Osteoblast (primary cell): ENCODE measurements at regions not wholly inside any gene's neighbourhood (a gene's known extent, or its start where the extent isn't known, plus 50 kb on each side); places are given as distances from the start of the nearest gene placed in this dataset.

Source experiments
- DNase-seq: peaks from one replicate; pipeline ENCODE4 v3.0.0; 2011; ENCODE audit warnings: low spot score, mixed read lengths; ENCODE audit not compliant: insufficient read length; ENCODE audit errors: missing footprints
- H2AFZ ChIP-seq: 2 replicates; pipeline ENCODE4 v1.6.0; 2011; ENCODE audit warnings: mild to moderate bottlenecking, low read length
- H3K27ac ChIP-seq: 2 replicates; pipeline ENCODE4 v1.5.1; 2011; ENCODE audit warnings: mild to moderate bottlenecking, low read depth, low read length, moderate library complexity
- H3K27me3 ChIP-seq: 2 replicates; pipeline ENCODE4 v1.6.0; 2012; ENCODE audit warnings: mild to moderate bottlenecking, control low read depth, inconsistent platforms, low read length, moderate library complexity; ENCODE audit not compliant: insufficient read depth
- H3K36me3 ChIP-seq: 2 replicates; pipeline ENCODE4 v1.5.1; 2011; ENCODE audit warnings: mild to moderate bottlenecking, low read length, control low read depth, moderate library complexity; ENCODE audit not compliant: insufficient read depth
- H3K4me1 ChIP-seq: 2 replicates; pipeline ENCODE4 v1.5.1; 2011; ENCODE audit warnings: mild to moderate bottlenecking, low read length, control low read depth, moderate library complexity; ENCODE audit not compliant: insufficient read depth
- H3K4me2 ChIP-seq: 2 replicates; pipeline ENCODE4 v1.6.0; 2011; ENCODE audit warnings: mild to moderate bottlenecking, low read length; ENCODE audit not compliant: insufficient read depth
- H3K4me3 ChIP-seq: fragments of 200-600 bp; sonication (generic); 3 replicates; pipeline ENCODE4 v1.5.1; 2012; ENCODE audit warnings: mild to moderate bottlenecking, low read length, inconsistent platforms; ENCODE audit not compliant: insufficient read depth
- H3K79me2 ChIP-seq: 2 replicates; pipeline ENCODE4 v1.6.0; 2012; ENCODE audit warnings: mild to moderate bottlenecking, low read length, control low read depth, inconsistent platforms; ENCODE audit not compliant: insufficient read depth
- H3K9me3 ChIP-seq: 2 replicates; pipeline ENCODE4 v1.5.1; 2011; ENCODE audit warnings: low read depth, low read length, control low read depth
- H4K20me1 ChIP-seq: 2 replicates; pipeline ENCODE4 v1.6.0; 2012; ENCODE audit warnings: mild to moderate bottlenecking, low read length, control low read depth; ENCODE audit not compliant: insufficient read depth
- CTCF ChIP-seq: IDR thresholded peaks from 2 replicates; pipeline ENCODE4 v1.5.1; 2011; ENCODE audit warnings: mild to moderate bottlenecking, low read depth, low read length, moderate library complexity; ENCODE audit errors: extremely low read depth

- H3K79me2 ChIP-seq: peaks cover 53% of the 10 kb centered on the region
- H3K9me3 ChIP-seq: peaks cover 7% of the 10 kb centered on the region
- no peaks in the 10 kb centered on the region for H4K20me1 ChIP-seq
- H3K4me1 ChIP-seq: peaks cover 62% of the 10 kb centered on the region
- peak overlapping the region; percentile 84 for H3K27ac ChIP-seq
- no peak for DNase-seq
- peak overlapping the region; percentile 15 for H3K4me2 ChIP-seq
- no peaks in the 10 kb centered on the region for H3K27me3 ChIP-seq
- H3K36me3 ChIP-seq: peaks cover 21% of the 10 kb centered on the region
- no peak overlapping the region for H3K4me3 ChIP-seq
- H2AFZ ChIP-seq: no peak overlapping the region
- TF ChIP-seq CTCF: no peak
Measured at GRCh38 chr3:106827515-106828213, 549.6 kb upstream of the CCDC54 start.

GRCh38 chr3:106829206-106829605, 548.0 kb upstream of the CCDC54 start:
- peak overlapping the region; percentile 60 for H2AFZ ChIP-seq
- H4K20me1 ChIP-seq: no peaks in the 10 kb centered on the region
- peaks cover 50% of the 10 kb centered on the region for H3K79me2 ChIP-seq
- H3K4me1 ChIP-seq: peaks cover 60% of the 10 kb centered on the region
- DNase-seq: no peak
- H3K4me2 ChIP-seq: peak overlapping the region; percentile 34
- H3K9me3 ChIP-seq: peaks cover 8% of the 10 kb centered on the region
- no peaks in the 10 kb centered on the region for H3K27me3 ChIP-seq
- H3K4me3 ChIP-seq: peak overlapping the region; percentile 13
- H3K36me3 ChIP-seq: peaks cover 27% of the 10 kb centered on the region
- peak overlapping the region; percentile 84 for H3K27ac ChIP-seq
- no peak for TF ChIP-seq CTCF

- no peak for TF ChIP-seq CTCF
Measured at GRCh38 chr3:106830334-106830733, 546.9 kb upstream of the CCDC54 start.

GRCh38 chr3:106836906-106837305, 540.3 kb upstream of the CCDC54 start:
- no peak for TF ChIP-seq CTCF
- Histone ChIP-seq H3K79me2 (peaks cover 60% of the 10 kb centered on the region), H3K9me3 (peaks cover 8% of the 10 kb centered on the region), H3K27me3 (no peaks in the 10 kb centered on the region), H4K20me1 (no peaks in the 10 kb centered on the region), H3K4me2 (peak overlapping the region; percentile 44), H3K36me3 (peaks cover 41% of the 10 kb centered on the region), H3K27ac (peak overlapping the region; percentile 36), H3K4me3 (peak overlapping the region; percentile 48), H2AFZ (peak overlapping the region; percentile 1), H3K4me1 (peaks cover 37% of the 10 kb centered on the region)
- no peak for DNase-seq

More at GRCh38 chr3:106830334-106830733, 546.9 kb upstream of the CCDC54 start:
- H3K4me1 ChIP-seq: peaks cover 49% of the 10 kb centered on the region
- H3K36me3 ChIP-seq: peaks cover 27% of the 10 kb centered on the region
- H3K9me3 ChIP-seq: peaks cover 8% of the 10 kb centered on the region
- DNase-seq: no peak
- H3K27ac ChIP-seq: peak overlapping the region; percentile 84
- no peak overlapping the region for H3K4me2 ChIP-seq
- H3K27me3 ChIP-seq: no peaks in the 10 kb centered on the region
- no peak overlapping the region for H2AFZ ChIP-seq
- H4K20me1 ChIP-seq: no peaks in the 10 kb centered on the region
- peaks cover 52% of the 10 kb centered on the region for H3K79me2 ChIP-seq
- H3K4me3 ChIP-seq: no peak overlapping the region
